Naive thymus-derived CD4-positive, alpha-beta T cell (primary cell): ENCODE measurements at regions not wholly inside any gene's neighbourhood (a gene's known extent, or its start where the extent isn't known, plus 50 kb on each side); places are given as distances from the start of the nearest gene placed in this dataset.
"Not testable (repeated sequence)": the region's sequence is repeated elsewhere in the genome, so short reads cannot be mapped to it uniquely, and the experiment has no call there.

Experiments
- ATAC-seq: fragments of 150-1000 bp; cut with Tn5 transposase; 2 replicates; pipeline ENCODE4 v1.10.0; 2021; ENCODE audit warnings: mild to moderate bottlenecking, moderate library complexity
- CTCF ChIA-PET: fragments of 350-600 bp; sonication (Branson Sonifier 250); formaldehyde crosslinking; loops from one replicate; lab custom pipeline; 2021; ENCODE audit warnings: antibody characterized with exemption; lab: Charles Lee
- POLR2A ChIA-PET: fragments of 350-600 bp; sonication (Branson Sonifier 250); formaldehyde crosslinking; loops from one replicate; lab custom pipeline; 2021; ENCODE audit warnings: antibody characterized with exemption, inconsistent platforms; lab: Charles Lee
- DNase-seq, 9 donors: peaks; one replicate each; pipeline versions ENCODE4 v3.0.0 to v3.0.0-alpha.2; 2020 to 2022; ENCODE audit warnings: mixed read lengths in 1 of 9
- H3K27ac ChIP-seq: one replicate; pipeline ENCODE4 v1.7.0; 2013; ENCODE audit warnings: mild to moderate bottlenecking, low read depth, low read length, moderate library complexity
- H3K27me3 ChIP-seq, 2 donors: one replicate each; pipeline ENCODE4 v1.7.0; 2013; ENCODE audit warnings: low read length in 2 of 2, mild to moderate bottlenecking in 2 of 2, moderate library complexity in 2 of 2; ENCODE audit not compliant: control insufficient read depth in 2 of 2, insufficient read depth in 2 of 2
- H3K36me3 ChIP-seq, 3 experiments: 1 replicate in 2 of 3; 2 replicates in 1 of 3; pipeline ENCODE4 v1.7.0; 2013; ENCODE audit warnings: low read length in 3 of 3, mild to moderate bottlenecking in 3 of 3, moderate library complexity in 1 of 3; ENCODE audit not compliant: insufficient read depth in 3 of 3, control insufficient read depth in 2 of 3
- H3K4me1 ChIP-seq, 2 donors: one replicate each; pipeline ENCODE4 v1.7.0; 2013; ENCODE audit warnings: low read length in 2 of 2, mild to moderate bottlenecking in 2 of 2, moderate library complexity in 1 of 2; ENCODE audit not compliant: control insufficient read depth in 2 of 2, insufficient read depth in 2 of 2
- H3K4me3 ChIP-seq: 2 replicates; pipeline ENCODE4 v1.7.0; 2013; ENCODE audit warnings: mild to moderate bottlenecking, low read length
- H3K9me3 ChIP-seq, 3 experiments: 1 replicate in 2 of 3; 2 replicates in 1 of 3; pipeline ENCODE4 v1.7.0; 2013; ENCODE audit warnings: low read length in 3 of 3; ENCODE audit not compliant: control insufficient read depth in 2 of 3
- H3K27ac Mint-ChIP-seq, 9 donors: one replicate each; pipeline ENCODE4 v1.8.0; 2020 to 2022; ENCODE audit warnings: mixed read lengths in 9 of 9, mild to moderate bottlenecking in 8 of 9, moderate library complexity in 5 of 9, inconsistent platforms in 2 of 9
- H3K27me3 Mint-ChIP-seq, 5 donors: one replicate each; pipeline ENCODE4 v1.8.0; 2021 to 2022; ENCODE audit warnings: mixed read lengths in 5 of 5, mild to moderate bottlenecking in 1 of 5
- H3K36me3 Mint-ChIP-seq, 5 donors: one replicate each; pipeline ENCODE4 v1.8.0; 2020 to 2022; ENCODE audit warnings: mixed read lengths in 5 of 5, mild to moderate bottlenecking in 3 of 5, inconsistent platforms in 1 of 5
- H3K4me1 Mint-ChIP-seq, 7 donors: one replicate each; pipeline ENCODE4 v1.8.0; 2020 to 2022; ENCODE audit warnings: mixed read lengths in 7 of 7, mild to moderate bottlenecking in 3 of 7, inconsistent platforms in 1 of 7
- H3K4me3 Mint-ChIP-seq, 10 donors: one replicate each; pipeline ENCODE4 v1.8.0; 2020 to 2022; ENCODE audit warnings: mild to moderate bottlenecking in 10 of 10, mixed read lengths in 10 of 10, moderate library complexity in 6 of 10, inconsistent platforms in 2 of 10
- H3K9me3 Mint-ChIP-seq, 11 donors: one replicate each; pipeline ENCODE4 v1.8.0; 2020 to 2022; ENCODE audit warnings: mixed read lengths in 11 of 11, mild to moderate bottlenecking in 4 of 11, inconsistent platforms in 1 of 11, moderate library complexity in 1 of 11
- intact Hi-C, 2 donors: fragments of 100-400 bp; cut with micrococcal nuclease; formaldehyde crosslinking; loops; one replicate each; pipeline ENCODE4 v1.15.1; 2023

GRCh38 chr21:14889080-14889810, 175.6 kb downstream of the NRIP1 start:
- H3K36me3 Mint-ChIP-seq = no peaks in the 10 kb centered on the region
- no peaks in the 10 kb centered on the region for H3K9me3 ChIP-seq
- no peaks in the 10 kb centered on the region for H3K4me1 ChIP-seq
- H3K27me3 Mint-ChIP-seq = peaks cover 0 to 10% (median 0%) of the 10 kb centered on the region in 5 donors
- CTCF ChIA-PET = interaction anchor here (1.9 kb wide), 1 partner anchor 25 kb away, joined by 5 read pairs; no protein-coding TSS in a partner anchor
- peaks cover 0 to 2% (median 0%) of the 10 kb centered on the region in 11 donors for H3K9me3 Mint-ChIP-seq
- peaks cover 0 to 8% (median 0%) of the 10 kb centered on the region in 7 donors for H3K4me1 Mint-ChIP-seq
- no peak overlapping the region for H3K27ac ChIP-seq
- H3K36me3 ChIP-seq = no peaks in the 10 kb centered on the region
- H3K27ac Mint-ChIP-seq = no peak overlapping the region
- DNase-seq = no peak
- no peak overlapping the region for H3K4me3 ChIP-seq
- no peak overlapping the region for H3K4me3 Mint-ChIP-seq
- ATAC-seq = no peak
- no peaks in the 10 kb centered on the region for H3K27me3 ChIP-seq
- intact Hi-C loops = no loop called here
- POLR2A ChIA-PET = no interaction called here

GRCh38 chr21:14888202-14888601, 176.6 kb downstream of the NRIP1 start:
- no peak overlapping the region for H3K27ac Mint-ChIP-seq
- Histone ChIP-seq H3K4me3 (no peak overlapping the region), H3K27ac (no peak overlapping the region), H3K27me3 (no peaks in the 10 kb centered on the region), H3K4me1 (no peaks in the 10 kb centered on the region), H3K9me3 (no peaks in the 10 kb centered on the region), H3K36me3 (no peaks in the 10 kb centered on the region)
- H3K27me3 Mint-ChIP-seq = peaks cover 0 to 12% (median 0%) of the 10 kb centered on the region in 5 donors
- intact Hi-C loops = no loop called here
- ChIA-PET CTCF (no interaction called here), POLR2A (no interaction called here)
- DNase-seq = no peak
- H3K4me3 Mint-ChIP-seq = no peak overlapping the region
- H3K9me3 Mint-ChIP-seq = peaks cover 0 to 2% (median 0%) of the 10 kb centered on the region in 11 donors
- no peaks in the 10 kb centered on the region for H3K36me3 Mint-ChIP-seq
- peaks cover 0 to 8% (median 0%) of the 10 kb centered on the region in 7 donors for H3K4me1 Mint-ChIP-seq
- no peak for ATAC-seq

GRCh38 chr21:14886001-14886400, 178.8 kb downstream of the NRIP1 start:
- no peak overlapping the region for H3K27ac ChIP-seq
- no peak overlapping the region for H3K4me3 ChIP-seq
- H3K36me3 ChIP-seq = no peaks in the 10 kb centered on the region
- no peak overlapping the region for H3K27ac Mint-ChIP-seq
- H3K9me3 Mint-ChIP-seq = peaks cover 0 to 2% (median 0%) of the 10 kb centered on the region in 11 donors
- DNase-seq (no peak), ATAC-seq (no peak)
- H3K9me3 ChIP-seq = no peaks in the 10 kb centered on the region
- no peaks in the 10 kb centered on the region for H3K27me3 ChIP-seq
- CTCF ChIA-PET = interaction anchor here (0.6 kb wide), 1 partner anchor 446 kb away, joined by 4 read pairs; no protein-coding TSS in a partner anchor
- intact Hi-C loops = no loop called here
- H3K4me3 Mint-ChIP-seq = no peak overlapping the region
- peaks cover 0 to 5% (median 0%) of the 10 kb centered on the region in 7 donors for H3K4me1 Mint-ChIP-seq
- H3K36me3 Mint-ChIP-seq = no peaks in the 10 kb centered on the region
- no peaks in the 10 kb centered on the region for H3K4me1 ChIP-seq
- peaks cover 0 to 3% (median 0%) of the 10 kb centered on the region in 5 donors for H3K27me3 Mint-ChIP-seq
- POLR2A ChIA-PET = no interaction called here

GRCh38 chr21:14883351-14883750, 181.4 kb downstream of the NRIP1 start:
- no peaks in the 10 kb centered on the region for H3K36me3 ChIP-seq
- no peak overlapping the region for H3K27ac ChIP-seq
- H3K4me3 Mint-ChIP-seq = no peak overlapping the region
- H3K36me3 Mint-ChIP-seq = no peaks in the 10 kb centered on the region
- DNase-seq = no peak
- intact Hi-C loops = loop anchor here in 1 of 2 donors (5.0 kb wide), 2 partner anchors 599 to 669 kb away; no protein-coding TSS in a partner anchor
- ChIA-PET POLR2A (no interaction called here), CTCF (no interaction called here)
- no peaks in the 10 kb centered on the region for H3K9me3 ChIP-seq
- no peaks in the 10 kb centered on the region for H3K4me1 ChIP-seq
- no peak overlapping the region for H3K4me3 ChIP-seq
- no peak overlapping the region for H3K27ac Mint-ChIP-seq
- H3K27me3 Mint-ChIP-seq = peaks cover 0 to 4% (median 0%) of the 10 kb centered on the region in 5 donors
- ATAC-seq = no peak
- peaks cover 0 to 3% (median 0%) of the 10 kb centered on the region in 7 donors for H3K4me1 Mint-ChIP-seq
- H3K27me3 ChIP-seq = no peaks in the 10 kb centered on the region
- H3K9me3 Mint-ChIP-seq = peaks cover 0 to 2% (median 0%) of the 10 kb centered on the region in 11 donors

- POLR2A ChIA-PET, H3K4me3 ChIP-seq, H3K9me3 ChIP-seq, H3K27me3 Mint-ChIP-seq, H3K27ac ChIP-seq, H3K27ac Mint-ChIP-seq, H3K4me1 ChIP-seq, ATAC-seq, H3K27me3 ChIP-seq, H3K4me3 Mint-ChIP-seq, H3K36me3 ChIP-seq, H3K36me3 Mint-ChIP-seq, DNase-seq, CTCF ChIA-PET, H3K9me3 Mint-ChIP-seq, H3K4me1 Mint-ChIP-seq: not testable (repeated sequence)
- intact Hi-C loops = loop anchor here in 1 of 2 donors (5.0 kb wide), 2 partner anchors 600 to 670 kb away; no protein-coding TSS in a partner anchor
These were observed 182.3 kb downstream of the NRIP1 start for GRCh38 chr21:14882545-14882944.

- Histone ChIP-seq H3K27me3 (no peaks in the 10 kb centered on the region), H3K4me1 (no peaks in the 10 kb centered on the region), H3K9me3 (no peaks in the 10 kb centered on the region), H3K27ac (no peak overlapping the region), H3K4me3 (no peak overlapping the region), H3K36me3 (no peaks in the 10 kb centered on the region)
- CTCF ChIA-PET = no interaction called here
- Mint-ChIP-seq H3K9me3 (peaks cover 0 to 2% (median 0%) of the 10 kb centered on the region in 11 donors), H3K4me3 (no peak overlapping the region), H3K27ac (no peak overlapping the region), H3K36me3 (no peaks in the 10 kb centered on the region), H3K27me3 (peaks cover 0 to 4% (median 0%) of the 10 kb centered on the region in 5 donors), H3K4me1 (peaks cover 0 to 3% (median 0%) of the 10 kb centered on the region in 7 donors)
- intact Hi-C loops = loop anchor here in 1 of 2 donors (5.0 kb wide), 2 partner anchors 600 to 670 kb away; no protein-coding TSS in a partner anchor
- POLR2A ChIA-PET = no interaction called here
- no peak for ATAC-seq
- no peak for DNase-seq
These were observed 182.8 kb downstream of the NRIP1 start for GRCh38 chr21:14881863-14882499.
